ENCODE measurements at regions not wholly inside any gene's neighbourhood (a gene's known extent, or its start where the extent isn't known, plus 50 kb on each side); places are given as distances from the start of the nearest gene placed in this dataset.

DNA sequence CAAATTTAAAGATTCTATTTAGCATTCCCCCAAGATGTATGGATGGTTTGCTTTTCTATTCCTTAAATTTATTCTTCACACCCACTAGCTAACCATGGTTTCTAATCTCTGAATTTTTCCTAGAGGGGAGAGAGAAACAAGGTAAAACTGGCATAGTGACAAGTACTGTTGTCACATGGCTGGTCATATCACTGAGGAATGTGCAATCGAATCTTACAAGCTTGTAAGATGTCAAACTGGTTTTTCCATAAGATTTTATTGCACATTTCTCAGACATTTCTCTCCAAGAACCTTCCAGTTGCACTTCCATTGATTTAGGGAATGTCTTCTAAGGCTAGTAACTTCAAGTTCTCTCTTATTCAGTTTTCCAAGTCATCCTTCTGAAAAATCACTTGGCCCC lies 89.8 kb downstream of the MBL2 start:
- DNase-seq: no peak

DNA sequence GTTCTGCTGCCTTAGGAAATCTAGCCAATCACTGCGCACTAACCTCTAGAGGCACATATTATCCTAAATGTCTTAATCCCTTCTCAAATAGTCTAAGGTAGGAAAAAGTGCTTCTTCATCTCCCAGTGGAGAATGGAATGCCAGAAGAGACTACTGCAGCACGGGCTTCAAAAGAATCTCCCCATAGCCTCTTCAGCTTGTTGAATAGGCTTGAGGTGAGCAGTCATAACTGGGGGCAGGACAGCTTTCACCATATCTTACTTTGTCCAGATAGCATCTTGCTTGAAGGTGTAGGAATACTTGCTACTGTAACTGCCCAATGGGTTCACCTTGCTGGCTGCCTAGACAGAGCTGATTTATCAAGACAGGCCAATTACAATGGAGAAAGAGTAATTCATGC lies 88.8 kb downstream of the MBL2 start:
- no peak for DNase-seq

DNA sequence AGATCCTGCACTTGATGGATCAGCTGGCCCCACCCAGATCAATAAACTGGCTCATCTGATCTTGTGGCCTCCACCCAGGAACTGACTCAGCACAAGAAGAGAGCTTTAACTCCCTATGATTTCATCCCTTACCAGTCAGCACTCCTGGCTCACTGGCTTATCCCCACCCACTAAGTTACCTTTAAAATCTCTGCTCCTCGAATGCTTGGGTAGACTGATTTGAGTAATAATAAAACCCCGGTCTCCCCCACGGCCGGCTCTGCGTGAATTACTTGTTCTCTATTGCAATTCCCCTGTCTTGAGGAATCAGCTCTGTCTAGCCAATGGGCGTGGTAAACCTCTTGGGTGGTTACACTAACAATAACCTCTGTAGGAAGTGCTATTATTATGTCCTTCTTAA lies 83.7 kb downstream of the MBL2 start:
- no peak for DNase-seq

DNA sequence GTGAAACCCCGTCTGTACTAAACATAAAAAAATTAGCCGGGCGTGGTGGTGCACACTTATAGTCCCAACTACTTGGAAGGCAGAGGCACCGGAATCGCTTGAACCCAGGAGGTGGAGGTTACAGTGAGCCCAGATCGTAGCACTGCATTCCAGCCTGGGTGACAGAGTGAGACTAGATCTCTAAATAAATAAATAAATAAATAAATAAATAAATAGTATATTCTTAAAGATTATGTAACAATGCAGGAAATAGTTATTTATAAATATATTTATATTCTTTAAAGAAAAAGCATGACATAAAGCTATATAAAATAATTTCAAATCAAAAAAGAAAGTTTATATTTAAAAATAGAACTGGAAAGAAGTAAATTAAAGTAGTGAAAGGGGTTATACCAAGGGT lies 76.4 kb downstream of the MBL2 start:
- no peak for DNase-seq

DNA sequence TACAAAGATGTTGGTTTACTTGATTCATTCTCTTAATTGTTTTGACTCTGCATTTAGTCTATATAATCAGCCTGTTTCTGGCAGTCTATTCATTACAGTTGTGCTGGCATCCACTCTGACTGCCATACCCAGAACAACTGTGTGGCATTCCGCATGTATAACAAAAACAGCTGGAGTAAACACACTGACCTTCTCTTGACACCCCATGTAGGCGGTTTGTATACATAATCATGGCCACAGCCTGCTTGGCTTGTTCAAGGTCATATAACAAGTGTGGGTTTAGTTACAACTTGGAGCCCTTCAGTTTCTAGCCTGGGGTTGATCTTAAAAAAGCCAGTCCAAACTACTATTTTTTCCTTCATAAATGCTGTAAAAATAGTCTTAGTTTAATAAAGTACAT lies 70.9 kb downstream of the MBL2 start:
- DNase-seq: no peak

DNA sequence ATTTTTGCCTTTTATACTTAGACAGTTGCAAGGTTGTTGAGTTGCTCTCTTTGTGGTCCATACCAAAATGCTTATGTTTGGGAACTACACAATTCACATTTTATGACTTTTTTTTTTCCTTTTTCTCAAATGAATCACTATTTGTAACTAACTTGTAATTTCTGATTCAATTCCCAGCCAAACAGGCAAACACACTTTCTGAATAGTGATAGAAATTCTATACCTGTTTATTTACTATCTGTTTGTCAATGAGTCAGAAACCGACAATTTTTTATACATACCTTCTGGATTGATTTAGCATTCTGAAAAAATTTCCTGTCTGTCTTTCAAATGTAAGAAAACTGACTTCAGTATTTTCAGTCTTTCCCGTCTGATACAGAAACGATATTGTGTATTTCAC lies 69.1 kb downstream of the MBL2 start:
- no peak for DNase-seq

DNA sequence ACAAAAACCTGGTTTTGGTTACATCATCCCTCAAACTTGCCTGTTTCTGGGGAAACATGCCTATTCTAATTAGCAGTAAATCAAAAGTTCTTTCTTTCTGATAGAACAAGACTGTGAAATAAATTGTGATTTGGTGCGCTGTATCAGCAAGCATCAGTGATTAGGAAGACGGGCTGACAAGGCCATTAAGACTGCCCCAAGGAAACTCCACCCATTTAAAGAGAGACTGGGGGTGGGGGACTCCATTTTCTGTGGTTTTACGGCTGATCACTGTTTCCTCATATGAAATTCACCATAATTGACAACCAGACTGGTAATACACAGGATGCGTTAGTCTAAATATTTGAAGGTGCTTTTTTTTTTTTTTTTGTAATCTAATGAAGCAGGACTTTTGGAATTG lies 68.7 kb downstream of the MBL2 start:
- DNase-seq: no peak

DNA sequence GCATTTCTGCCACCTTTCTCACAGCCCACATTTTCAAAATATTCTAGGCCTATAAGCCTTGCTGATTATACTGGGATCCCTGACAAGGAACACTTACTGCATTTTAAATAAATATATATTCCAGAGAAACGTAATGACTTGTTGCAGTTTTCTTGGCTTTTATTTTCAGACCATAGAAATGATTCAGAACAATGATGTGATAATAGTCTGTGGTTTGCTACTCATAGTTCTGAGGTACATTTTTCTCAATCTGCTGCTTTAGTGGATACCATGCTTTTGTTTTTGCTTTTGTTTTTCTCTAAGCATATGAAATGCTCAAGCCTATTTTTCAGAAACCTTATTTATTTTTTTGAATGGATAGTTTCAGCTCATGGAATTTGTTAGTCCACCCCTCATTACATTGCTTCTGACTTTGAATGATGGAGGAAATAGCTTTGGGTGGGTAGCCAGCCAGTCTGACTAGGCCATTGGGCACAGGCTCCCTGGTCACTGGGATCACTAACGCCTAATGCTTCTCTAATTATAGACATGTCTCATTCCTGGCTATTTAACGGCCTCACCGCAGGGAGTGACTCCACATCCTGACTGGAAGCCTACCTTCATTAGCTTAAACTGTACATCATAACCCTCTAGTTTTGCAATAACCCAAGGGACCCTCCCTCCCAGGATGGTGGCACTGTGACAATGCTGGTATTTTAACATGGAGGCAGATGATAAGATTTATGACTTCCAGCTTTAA lies 66.1 kb downstream of the MBL2 start:
- DNase-seq: no peak

All from amygdala (tissue), 56 donors.